Effector memory CD8-positive, alpha-beta T cell (primary cell): ENCODE measurements at regions not wholly inside any gene's neighbourhood (a gene's known extent, or its start where the extent isn't known, plus 50 kb on each side); places are given as distances from the start of the nearest gene placed in this dataset.

ENCODE experiments used
- ATAC-seq: fragments of 150-1000 bp; cut with Tn5 transposase; replicated peaks from 2 replicates; pipeline ENCODE4 v1.10.0; 2021; ENCODE audit warnings: mild to moderate bottlenecking, moderate library complexity
- DNase-seq, 3 experiments: peaks; one replicate each; pipeline ENCODE4 v3.0.0; 2021
- H3K27ac Mint-ChIP-seq, 2 donors: one replicate each; pipeline ENCODE4 v1.8.0; 2022; ENCODE audit warnings: mild to moderate bottlenecking in 2 of 2, mixed read lengths in 2 of 2, moderate library complexity in 2 of 2
- H3K27me3 Mint-ChIP-seq, 2 donors: one replicate each; pipeline ENCODE4 v1.8.0; 2022; ENCODE audit warnings: mixed read lengths in 2 of 2
- H3K36me3 Mint-ChIP-seq: one replicate; pipeline ENCODE4 v1.8.0; 2022; ENCODE audit warnings: mild to moderate bottlenecking, moderate library complexity, mixed read lengths; ENCODE audit not compliant: insufficient read depth
- H3K4me1 Mint-ChIP-seq, 2 donors: one replicate each; pipeline ENCODE4 v1.8.0; 2022; ENCODE audit warnings: low read depth in 2 of 2, mixed read lengths in 2 of 2
- H3K4me3 Mint-ChIP-seq, 2 donors: one replicate each; pipeline ENCODE4 v1.8.0; 2022; ENCODE audit warnings: mild to moderate bottlenecking in 2 of 2, mixed read lengths in 2 of 2, moderate library complexity in 2 of 2
- H3K9me3 Mint-ChIP-seq, 2 donors: one replicate each; pipeline ENCODE4 v1.8.0; 2022; ENCODE audit warnings: mixed read lengths in 2 of 2

- Mint-ChIP-seq H3K4me3 (no peak overlapping the region), H3K27ac (no peak overlapping the region), H3K4me1 (no peaks in the 10 kb centered on the region), H3K36me3 (peaks cover 3% of the 10 kb centered on the region), H3K27me3 (no peaks in the 10 kb centered on the region), H3K9me3 (peaks cover 6 to 20% of the 10 kb centered on the region in 2 donors)
- DNase-seq (no peak), ATAC-seq (no peak)
Measured at GRCh38 chr17:22461460-22462145, 769.3 kb downstream of the KCNJ18 start.

GRCh38 chr17:22462461-22462860, 770.1 kb downstream of the KCNJ18 start:
- Mint-ChIP-seq H3K4me1 (no peaks in the 10 kb centered on the region), H3K27me3 (no peaks in the 10 kb centered on the region), H3K9me3 (peaks cover 6 to 17% of the 10 kb centered on the region in 2 donors), H3K36me3 (no peaks in the 10 kb centered on the region), H3K4me3 (no peak overlapping the region), H3K27ac (no peak overlapping the region)
- ATAC-seq (no peak), DNase-seq (no peak)

GRCh38 chr17:22463110-22463850, 771.0 kb downstream of the KCNJ18 start:
- no peak overlapping the region for H3K4me3 Mint-ChIP-seq
- H3K27ac Mint-ChIP-seq = no peak overlapping the region
- H3K9me3 Mint-ChIP-seq = peaks cover 8 to 17% of the 10 kb centered on the region in 2 donors
- ATAC-seq = no peak
- DNase-seq = no peak
- no peaks in the 10 kb centered on the region for H3K36me3 Mint-ChIP-seq
- H3K27me3 Mint-ChIP-seq = no peaks in the 10 kb centered on the region
- H3K4me1 Mint-ChIP-seq = no peaks in the 10 kb centered on the region

- DNase-seq (no peak), ATAC-seq (no peak)
- Mint-ChIP-seq H3K27me3 (no peaks in the 10 kb centered on the region), H3K36me3 (no peaks in the 10 kb centered on the region), H3K27ac (no peak overlapping the region), H3K4me1 (no peaks in the 10 kb centered on the region), H3K9me3 (peaks cover 6 to 19% of the 10 kb centered on the region in 2 donors), H3K4me3 (no peak overlapping the region)
Measured at GRCh38 chr17:22464041-22464440, 771.7 kb downstream of the KCNJ18 start.

- H3K4me1 Mint-ChIP-seq = no peaks in the 10 kb centered on the region
- no peak for DNase-seq
- H3K4me3 Mint-ChIP-seq = no peak overlapping the region
- H3K9me3 Mint-ChIP-seq = peaks cover 9 to 21% of the 10 kb centered on the region in 2 donors
- no peak overlapping the region for H3K27ac Mint-ChIP-seq
- H3K27me3 Mint-ChIP-seq = no peaks in the 10 kb centered on the region
- no peak for ATAC-seq
- H3K36me3 Mint-ChIP-seq = no peaks in the 10 kb centered on the region
Measured at GRCh38 chr17:22467720-22468119, 775.4 kb downstream of the KCNJ18 start.

GRCh38 chr17:22469101-22469880, 777.0 kb downstream of the KCNJ18 start:
- no peak overlapping the region for H3K27ac Mint-ChIP-seq
- no peak overlapping the region for H3K4me3 Mint-ChIP-seq
- H3K36me3 Mint-ChIP-seq = no peaks in the 10 kb centered on the region
- ATAC-seq (no peak), DNase-seq (no peak)
- no peaks in the 10 kb centered on the region for H3K27me3 Mint-ChIP-seq
- no peaks in the 10 kb centered on the region for H3K4me1 Mint-ChIP-seq
- H3K9me3 Mint-ChIP-seq = peaks cover 7 to 16% of the 10 kb centered on the region in 2 donors

- Mint-ChIP-seq H3K36me3 (no peaks in the 10 kb centered on the region), H3K4me3 (no peak overlapping the region), H3K9me3 (peaks cover 7 to 16% of the 10 kb centered on the region in 2 donors), H3K27me3 (no peaks in the 10 kb centered on the region), H3K27ac (no peak overlapping the region), H3K4me1 (no peaks in the 10 kb centered on the region)
- ATAC-seq = no peak
- no peak for DNase-seq
Measured at GRCh38 chr17:22469941-22470340, 777.6 kb downstream of the KCNJ18 start.

GRCh38 chr17:22470411-22471175, 778.3 kb downstream of the KCNJ18 start:
- ATAC-seq (no peak), DNase-seq (no peak)
- Mint-ChIP-seq H3K36me3 (no peaks in the 10 kb centered on the region), H3K9me3 (peaks cover 7 to 16% of the 10 kb centered on the region in 2 donors), H3K27ac (no peak overlapping the region), H3K4me3 (no peak overlapping the region), H3K4me1 (no peaks in the 10 kb centered on the region), H3K27me3 (no peaks in the 10 kb centered on the region)

GRCh38 chr17:22484826-22485225, 792.5 kb downstream of the KCNJ18 start:
- Mint-ChIP-seq H3K27me3 (no peaks in the 10 kb centered on the region), H3K4me3 (no peak overlapping the region), H3K9me3 (peaks cover 11 to 25% of the 10 kb centered on the region in 2 donors), H3K36me3 (no peaks in the 10 kb centered on the region), H3K4me1 (no peaks in the 10 kb centered on the region), H3K27ac (no peak overlapping the region)
- DNase-seq (no peak), ATAC-seq (no peak)

- Mint-ChIP-seq H3K27me3 (no peaks in the 10 kb centered on the region), H3K36me3 (no peaks in the 10 kb centered on the region), H3K9me3 (peaks cover 6 to 10% of the 10 kb centered on the region in 2 donors), H3K4me1 (no peaks in the 10 kb centered on the region), H3K4me3 (no peak overlapping the region), H3K27ac (no peak overlapping the region)
- no peak for ATAC-seq
- DNase-seq = no peak
Measured at GRCh38 chr17:22490399-22490798, 798.1 kb downstream of the KCNJ18 start.

GRCh38 chr17:22492331-22492730, 800.0 kb downstream of the KCNJ18 start:
- H3K9me3 Mint-ChIP-seq = peaks cover 6 to 8% of the 10 kb centered on the region in 2 donors
- H3K4me3 Mint-ChIP-seq = no peak overlapping the region
- H3K4me1 Mint-ChIP-seq = no peaks in the 10 kb centered on the region
- no peak overlapping the region for H3K27ac Mint-ChIP-seq
- DNase-seq = no peak
- no peaks in the 10 kb centered on the region for H3K36me3 Mint-ChIP-seq
- no peaks in the 10 kb centered on the region for H3K27me3 Mint-ChIP-seq
- ATAC-seq = no peak

- Mint-ChIP-seq H3K4me3 (no peak overlapping the region), H3K27me3 (no peaks in the 10 kb centered on the region), H3K4me1 (no peaks in the 10 kb centered on the region), H3K36me3 (no peaks in the 10 kb centered on the region), H3K9me3 (peaks cover 9 to 16% of the 10 kb centered on the region in 2 donors), H3K27ac (no peak overlapping the region)
- ATAC-seq = no peak
- DNase-seq = no peak
Measured at GRCh38 chr17:22496450-22496849, 804.1 kb downstream of the KCNJ18 start.

GRCh38 chr17:22503322-22503899, 811.1 kb downstream of the KCNJ18 start:
- H3K27me3 Mint-ChIP-seq = no peaks in the 10 kb centered on the region
- H3K9me3 Mint-ChIP-seq = peaks cover 8 to 15% of the 10 kb centered on the region in 2 donors
- H3K4me3 Mint-ChIP-seq = no peak overlapping the region
- H3K36me3 Mint-ChIP-seq = no peaks in the 10 kb centered on the region
- no peak overlapping the region for H3K27ac Mint-ChIP-seq
- DNase-seq (no peak), ATAC-seq (no peak)
- H3K4me1 Mint-ChIP-seq = no peaks in the 10 kb centered on the region
